Activated CD4-positive, alpha-beta memory T cell treated with anti-CD3 and anti-CD28 coated beads, Interleukin-2, amount 10 ng/mL, durations not matched to agents 7 days and 5 days (primary cell): ENCODE measurements at regions not wholly inside any gene's neighbourhood (a gene's known extent, or its start where the extent isn't known, plus 50 kb on each side); places are given as distances from the start of the nearest gene placed in this dataset.

Experiments used
- CTCF ChIA-PET: fragments of 350-600 bp; sonication (Branson Sonifier 250); formaldehyde crosslinking; loops from one replicate; lab custom pipeline; 2021; ENCODE audit warnings: antibody characterized with exemption, inconsistent platforms; lab: Charles Lee
- POLR2A ChIA-PET: fragments of 350-600 bp; sonication (Branson Sonifier 250); formaldehyde crosslinking; loops from one replicate; lab custom pipeline; 2021; ENCODE audit warnings: antibody characterized with exemption; lab: Charles Lee
- DNase-seq: peaks from one replicate; pipeline ENCODE4 v3.0.0-alpha.2; 2020
- H3K27ac Mint-ChIP-seq: one replicate; pipeline ENCODE4 v1.8.0; 2021; ENCODE audit warnings: mild to moderate bottlenecking, mixed read lengths
- H3K27me3 Mint-ChIP-seq: one replicate; pipeline ENCODE4 v1.8.0; 2021; ENCODE audit warnings: mixed read lengths
- H3K36me3 Mint-ChIP-seq: one replicate; pipeline ENCODE4 v1.8.0; 2021; ENCODE audit warnings: low read depth, mixed read lengths
- H3K4me1 Mint-ChIP-seq: one replicate; pipeline ENCODE4 v1.8.0; 2021; ENCODE audit warnings: mixed read lengths
- H3K4me3 Mint-ChIP-seq: one replicate; pipeline ENCODE4 v1.8.0; 2021; ENCODE audit warnings: mild to moderate bottlenecking, mixed read lengths
- H3K9me3 Mint-ChIP-seq: one replicate; pipeline ENCODE4 v1.8.0; 2021; ENCODE audit warnings: mixed read lengths

GRCh38 chr14:49975276-49975675 lies 82.4 kb downstream of the ARF6 start:
- Mint-ChIP-seq H3K4me1 (peaks cover 80% of the 10 kb centered on the region), H3K27me3 (no peaks in the 10 kb centered on the region), H3K27ac (no peak overlapping the region), H3K36me3 (peaks cover 13% of the 10 kb centered on the region), H3K4me3 (no peak overlapping the region), H3K9me3 (no peaks in the 10 kb centered on the region)
- CTCF ChIA-PET: interaction anchor here (1.1 kb wide), 1 partner anchor 25 kb away, joined by 3 read pairs; no protein-coding TSS in a partner anchor
- POLR2A ChIA-PET: interaction anchor here (0.8 to 11.5 kb wide), 12 partner anchors 22 to 141 kb away, joined by 3 to 630 read pairs (median 8); partner anchors contain the start of genes ARF6 and VCPKMT
- no peak for DNase-seq

DNA sequence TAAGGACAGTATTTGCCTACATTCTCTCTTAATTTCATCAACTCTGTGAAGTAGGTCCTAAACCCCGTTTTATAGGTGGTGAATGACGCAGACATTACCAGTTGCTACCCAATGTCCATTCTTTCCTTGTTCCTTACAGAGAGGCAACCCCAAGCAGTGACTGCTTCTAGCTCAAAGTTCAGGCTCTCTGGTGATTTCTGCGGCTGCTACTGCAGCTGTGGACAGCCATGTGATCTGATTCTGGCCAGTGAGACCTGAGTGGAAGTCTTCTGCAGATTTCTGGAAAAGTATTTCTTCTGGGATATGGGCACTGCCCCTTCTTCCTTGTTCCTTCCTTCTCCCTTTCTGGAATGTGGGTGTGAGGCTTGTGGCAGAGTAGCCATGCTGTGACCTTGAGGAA lies 82.9 kb downstream of the ARF6 start:
- H3K4me1 Mint-ChIP-seq: peaks cover 79% of the 10 kb centered on the region
- no peak overlapping the region for H3K4me3 Mint-ChIP-seq
- CTCF ChIA-PET: interaction anchor here (1.1 to 1.2 kb wide), 2 partner anchors 25 to 26 kb away, joined by 3 to 7 read pairs; no protein-coding TSS in a partner anchor
- POLR2A ChIA-PET: interaction anchor here (0.8 to 11.5 kb wide), 16 partner anchors 21 to 141 kb away, joined by 3 to 630 read pairs (median 6); partner anchors contain the start of genes ARF6 and VCPKMT
- no peak overlapping the region for H3K27ac Mint-ChIP-seq
- no peaks in the 10 kb centered on the region for H3K27me3 Mint-ChIP-seq
- DNase-seq: no peak
- H3K36me3 Mint-ChIP-seq: peaks cover 13% of the 10 kb centered on the region
- no peaks in the 10 kb centered on the region for H3K9me3 Mint-ChIP-seq

DNA sequence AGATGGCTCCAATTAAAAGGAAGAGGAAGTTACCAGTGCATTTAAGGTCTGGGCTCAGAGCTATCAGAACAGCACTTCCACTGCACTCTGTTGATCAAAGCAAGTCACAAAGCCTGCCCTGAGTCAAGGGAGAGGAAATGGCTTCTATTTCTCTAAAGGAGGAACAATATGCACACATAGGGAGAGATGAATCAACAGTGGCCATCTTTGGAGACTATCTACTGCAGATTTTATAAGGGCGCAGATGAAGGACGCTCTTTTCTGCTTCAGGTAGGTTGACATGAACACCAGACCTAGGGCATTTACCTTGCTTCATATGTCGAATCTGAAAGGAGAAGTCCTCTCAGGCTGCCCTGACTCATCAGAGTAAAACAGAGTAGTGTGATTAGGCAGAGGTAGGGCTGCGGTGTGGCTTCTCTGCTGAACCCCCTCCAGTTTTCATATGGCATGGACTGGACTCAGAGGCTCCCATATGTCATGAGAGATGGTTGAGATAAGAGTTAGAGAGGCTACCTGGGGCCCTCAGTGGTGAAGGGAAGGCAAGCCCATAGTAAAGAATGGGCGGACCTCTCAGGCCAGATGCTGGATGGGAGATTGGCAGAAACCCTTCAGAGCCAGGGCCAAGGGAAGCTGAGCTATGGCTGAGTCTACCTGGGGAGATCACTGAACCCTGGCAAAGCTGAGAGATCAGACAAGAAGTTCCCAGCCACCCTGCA lies 84.4 kb downstream of the ARF6 start:
- peak overlapping the region; percentile 53 for H3K4me3 Mint-ChIP-seq
- no peaks in the 10 kb centered on the region for H3K9me3 Mint-ChIP-seq
- DNase-seq: no peak
- H3K4me1 Mint-ChIP-seq: peaks cover 74% of the 10 kb centered on the region
- peak overlapping the region; percentile 85 for H3K27ac Mint-ChIP-seq
- H3K36me3 Mint-ChIP-seq: peaks cover 18% of the 10 kb centered on the region
- ChIA-PET CTCF (interaction anchor here (0.9 to 1.4 kb wide), 5 partner anchors 23 to 112 kb away, joined by 3 to 7 read pairs (median 3); no protein-coding TSS in a partner anchor), POLR2A (interaction anchor here (0.8 to 11.5 kb wide), 17 partner anchors 9 to 119 kb away, joined by 3 to 630 read pairs (median 6); partner anchors contain the start of gene ARF6)
- H3K27me3 Mint-ChIP-seq: no peaks in the 10 kb centered on the region

DNA sequence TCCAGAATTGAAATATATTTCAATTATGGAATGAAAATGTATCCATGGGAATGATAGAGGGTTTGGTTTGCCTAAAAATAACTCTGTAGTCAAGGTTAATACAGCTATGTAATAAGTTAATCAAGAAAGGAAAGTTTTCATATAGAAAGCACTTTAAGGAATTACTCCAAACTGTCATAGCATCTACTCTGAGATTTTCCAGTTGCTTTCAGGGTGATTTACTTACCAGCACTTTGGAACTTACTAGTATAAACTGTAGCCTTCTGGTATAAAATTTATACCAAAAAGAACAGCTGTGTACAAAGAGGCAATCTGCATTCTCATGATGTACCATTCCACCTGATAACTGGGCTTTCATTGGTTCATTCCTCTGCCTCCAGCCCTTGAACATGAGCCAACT lies 87.1 kb downstream of the ARF6 start:
- Mint-ChIP-seq H3K36me3 (peaks cover 18% of the 10 kb centered on the region), H3K27me3 (no peaks in the 10 kb centered on the region), H3K4me1 (peaks cover 82% of the 10 kb centered on the region), H3K4me3 (no peak overlapping the region), H3K9me3 (no peaks in the 10 kb centered on the region), H3K27ac (no peak overlapping the region)
- ChIA-PET POLR2A (interaction anchor here (1.0 to 11.5 kb wide), 6 partner anchors 8 to 136 kb away, joined by 3 to 630 read pairs (median 6); partner anchors contain the start of genes ARF6 and VCPKMT), CTCF (interaction anchor here (1.0 kb wide), 1 partner anchor 9 kb away, joined by 3 read pairs; no protein-coding TSS in a partner anchor)
- DNase-seq: no peak

DNA sequence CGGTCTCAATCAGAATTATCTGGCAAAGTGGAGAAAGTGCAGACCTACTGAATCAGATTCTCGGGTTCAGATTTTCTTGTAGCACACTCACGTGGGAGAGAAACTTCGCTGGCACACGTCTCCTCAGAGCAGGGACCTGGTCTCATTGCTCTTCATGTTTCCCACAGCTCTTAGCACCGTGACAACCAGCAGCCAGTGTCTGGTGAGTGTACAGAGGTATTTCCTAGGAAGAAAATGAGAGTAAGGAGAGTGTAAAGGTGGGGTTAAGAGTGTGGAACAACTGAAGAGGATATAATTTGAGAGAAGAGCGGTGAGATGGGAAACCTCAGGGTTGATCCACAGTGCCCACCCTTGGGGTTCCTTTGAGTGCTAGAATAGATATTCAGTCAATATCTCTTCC lies 89.2 kb downstream of the ARF6 start:
- ChIA-PET CTCF (no interaction called here), POLR2A (interaction anchor here (1.5 to 7.5 kb wide), 7 partner anchors 9 to 88 kb away, joined by 4 to 44 read pairs (median 5); no protein-coding TSS in a partner anchor)
- Mint-ChIP-seq H3K4me3 (peak overlapping the region; percentile 43), H3K27me3 (no peaks in the 10 kb centered on the region), H3K27ac (peak overlapping the region; percentile 78), H3K36me3 (peaks cover 15% of the 10 kb centered on the region), H3K4me1 (peaks cover 77% of the 10 kb centered on the region), H3K9me3 (no peaks in the 10 kb centered on the region)
- no peak for DNase-seq

GRCh38 chr14:49982501-49982951 lies 89.6 kb downstream of the ARF6 start:
- ChIA-PET CTCF (interaction anchor here (0.6 to 1.0 kb wide), 2 partner anchors 12 to 17 kb away, joined by 3 to 4 read pairs; no protein-coding TSS in a partner anchor), POLR2A (interaction anchor here (0.9 to 7.5 kb wide), 10 partner anchors 8 to 120 kb away, joined by 3 to 44 read pairs (median 5); partner anchors contain the start of gene ARF6)
- Mint-ChIP-seq H3K36me3 (peaks cover 12% of the 10 kb centered on the region), H3K27ac (peak overlapping the region; percentile 78), H3K4me1 (peaks cover 75% of the 10 kb centered on the region), H3K4me3 (peak overlapping the region; percentile 43), H3K27me3 (no peaks in the 10 kb centered on the region), H3K9me3 (no peaks in the 10 kb centered on the region)
- no peak for DNase-seq

- no peaks in the 10 kb centered on the region for H3K27me3 Mint-ChIP-seq
- ChIA-PET CTCF (interaction anchor here (0.6 kb wide), 1 partner anchor 71 kb away, joined by 4 read pairs; no protein-coding TSS in a partner anchor), POLR2A (interaction anchor here (0.6 to 7.5 kb wide), 3 partner anchors 13 to 92 kb away, joined by 3 to 44 read pairs (median 43); partner anchors contain the start of gene ARF6)
- H3K4me1 Mint-ChIP-seq: peaks cover 57% of the 10 kb centered on the region
- no peak for DNase-seq
- peaks cover 5% of the 10 kb centered on the region for H3K36me3 Mint-ChIP-seq
- no peaks in the 10 kb centered on the region for H3K9me3 Mint-ChIP-seq
- peak overlapping the region; percentile 64 for H3K27ac Mint-ChIP-seq
- no peak overlapping the region for H3K4me3 Mint-ChIP-seq
Observed at GRCh38 chr14:49984424-49984823, 91.5 kb downstream of the ARF6 start.

- H3K9me3 Mint-ChIP-seq: no peaks in the 10 kb centered on the region
- H3K4me1 Mint-ChIP-seq: peaks cover 47% of the 10 kb centered on the region
- peaks cover 9% of the 10 kb centered on the region for H3K36me3 Mint-ChIP-seq
- no peaks in the 10 kb centered on the region for H3K27me3 Mint-ChIP-seq
- ChIA-PET POLR2A (interaction anchor here (0.9 to 7.5 kb wide), 13 partner anchors 10 to 367 kb away, joined by 3 to 52 read pairs (median 4); partner anchors contain the start of gene VCPKMT), CTCF (interaction anchor here (1.0 to 1.6 kb wide), 4 partner anchors 15 to 125 kb away, joined by 3 to 5 read pairs (median 4); no protein-coding TSS in a partner anchor)
- no peak overlapping the region for H3K4me3 Mint-ChIP-seq
- DNase-seq: no peak
- H3K27ac Mint-ChIP-seq: peak overlapping the region; percentile 67
Observed at GRCh38 chr14:49986343-49987014, 93.6 kb downstream of the ARF6 start.

DNA sequence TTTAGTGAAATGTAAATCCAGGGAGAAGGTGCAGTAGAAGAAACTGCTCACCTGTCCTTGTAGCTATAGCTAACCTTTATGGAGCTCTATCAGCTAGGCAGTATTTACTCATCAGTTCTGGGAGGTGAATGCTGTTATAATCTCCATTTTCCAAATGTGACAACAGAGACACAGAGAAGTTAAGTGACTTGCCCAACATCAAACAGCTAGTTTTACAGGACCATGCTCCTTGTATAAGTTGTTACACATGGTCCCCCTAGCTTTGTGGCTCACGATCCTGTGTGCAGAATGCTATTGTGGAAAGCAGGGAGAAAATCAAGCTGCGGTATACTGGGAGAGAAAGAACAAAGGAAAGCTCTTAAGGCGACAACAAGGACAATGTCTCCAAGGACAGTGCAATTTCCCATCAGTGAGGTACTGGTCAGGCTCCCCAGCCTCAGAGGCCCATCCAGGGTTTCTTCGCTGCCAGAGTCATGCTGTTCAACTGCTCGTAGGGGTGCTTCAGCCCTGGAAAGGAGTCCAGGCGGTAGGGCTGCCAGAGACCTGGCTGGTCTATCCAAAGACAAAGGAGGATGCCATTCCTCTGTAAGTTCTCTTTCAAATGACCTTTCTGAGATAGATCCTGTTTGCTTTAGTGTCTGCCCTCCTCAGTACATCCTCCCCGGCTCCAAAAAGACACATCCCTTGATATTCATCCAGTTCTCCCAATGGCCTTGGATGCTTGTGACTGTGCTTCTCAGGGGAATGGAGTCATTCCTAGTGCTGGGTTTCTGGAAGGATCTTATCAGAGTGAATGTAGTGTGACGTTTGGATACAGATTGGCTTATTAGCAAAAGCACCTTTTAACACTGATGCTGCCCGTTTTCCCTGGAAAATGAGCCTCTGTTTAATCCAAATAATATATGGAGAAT lies 95.5 kb downstream of the ARF6 start:
- Mint-ChIP-seq H3K27me3 (no peaks in the 10 kb centered on the region), H3K4me1 (peaks cover 46% of the 10 kb centered on the region), H3K4me3 (no peak overlapping the region), H3K36me3 (peaks cover 4% of the 10 kb centered on the region), H3K27ac (no peak overlapping the region), H3K9me3 (no peaks in the 10 kb centered on the region)
- DNase-seq: no peak
- POLR2A ChIA-PET: interaction anchor here (1.0 to 7.5 kb wide), 3 partner anchors 13 to 74 kb away, joined by 3 to 52 read pairs (median 43); no protein-coding TSS in a partner anchor
- CTCF ChIA-PET: interaction anchor here (0.5 kb wide), 1 partner anchor 12 kb away, joined by 3 read pairs; no protein-coding TSS in a partner anchor

GRCh38 chr14:49989966-49990365 lies 97.1 kb downstream of the ARF6 start:
- no peaks in the 10 kb centered on the region for H3K27me3 Mint-ChIP-seq
- ChIA-PET CTCF (interaction anchor here (0.6 to 1.1 kb wide), 2 partner anchors 10 to 66 kb away, joined by 3 to 4 read pairs; no protein-coding TSS in a partner anchor), POLR2A (interaction anchor here (1.0 to 15.6 kb wide), 5 partner anchors 7 to 128 kb away, joined by 3 to 630 read pairs (median 5); no protein-coding TSS in a partner anchor)
- no peaks in the 10 kb centered on the region for H3K9me3 Mint-ChIP-seq
- DNase-seq: no peak
- no peak overlapping the region for H3K4me3 Mint-ChIP-seq
- H3K4me1 Mint-ChIP-seq: peaks cover 39% of the 10 kb centered on the region
- H3K27ac Mint-ChIP-seq: no peak overlapping the region
- peaks cover 4% of the 10 kb centered on the region for H3K36me3 Mint-ChIP-seq

DNA sequence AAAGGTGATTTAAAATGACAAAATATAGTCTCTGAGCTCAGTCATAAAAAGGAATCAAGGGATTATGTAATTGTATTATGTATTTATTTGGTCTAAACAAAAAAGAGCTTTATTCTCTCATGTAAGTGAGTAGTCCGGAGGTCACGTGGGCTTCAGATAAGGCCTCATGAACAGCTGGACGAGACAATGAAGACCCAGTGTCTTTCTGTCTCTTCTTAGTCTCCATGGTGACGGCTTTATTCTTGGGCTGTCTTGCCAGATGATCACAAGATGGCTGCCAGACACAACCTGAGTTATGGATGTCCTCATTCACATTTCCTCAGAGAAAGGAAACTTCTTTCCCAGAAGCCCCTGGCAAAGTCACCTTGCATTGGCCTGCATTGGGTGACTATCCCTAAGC lies 98.6 kb downstream of the ARF6 start:
- DNase-seq: no peak
- ChIA-PET CTCF (interaction anchor here (0.7 to 1.1 kb wide), 3 partner anchors 8 to 130 kb away, joined by 3 to 6 read pairs (median 3); no protein-coding TSS in a partner anchor), POLR2A (interaction anchor here (0.8 to 15.6 kb wide), 8 partner anchors 9 to 392 kb away, joined by 3 to 630 read pairs (median 4); partner anchors contain the start of gene LRR1)
- Mint-ChIP-seq H3K4me3 (no peak overlapping the region), H3K27me3 (no peaks in the 10 kb centered on the region), H3K9me3 (no peaks in the 10 kb centered on the region), H3K36me3 (peaks cover 4% of the 10 kb centered on the region), H3K4me1 (peaks cover 31% of the 10 kb centered on the region), H3K27ac (no peak overlapping the region)
